Neural progenitor cell (in vitro differentiated cells): ENCODE measurements at regions not wholly inside any gene's neighbourhood (a gene's known extent, or its start where the extent isn't known, plus 50 kb on each side); places are given as distances from the start of the nearest gene placed in this dataset.

Experiments used
- DNase-seq: peaks from one replicate; pipeline ENCODE4 v3.0.0-alpha.2; 2016; ENCODE audit warnings: low spot score
- H2AFZ ChIP-seq: fragments of 200-600 bp; sonication (generic); replicated peaks from 2 replicates; pipeline ENCODE4 v1.6.1; 2016; ENCODE audit warnings: antibody characterized with exemption
- H3F3A ChIP-seq: fragments of 200-600 bp; sonication (generic); 2 replicates; pipeline ENCODE4 v1.6.1; 2016; ENCODE audit warnings: antibody characterized with exemption, low read depth
- H3K27ac ChIP-seq: fragments of 200-600 bp; sonication (generic); 2 replicates; pipeline ENCODE4 v1.5.1; 2016; ENCODE audit warnings: mild to moderate bottlenecking
- H3K27me3 ChIP-seq: fragments of 200-600 bp; sonication (generic); 2 replicates; pipeline ENCODE4 v1.6.1; 2016; ENCODE audit warnings: mild to moderate bottlenecking, moderate library complexity
- H3K36me3 ChIP-seq: fragments of 200-600 bp; sonication (generic); 2 replicates; pipeline ENCODE4 v1.5.1; 2016
- H3K4me1 ChIP-seq: fragments of 200-600 bp; sonication (generic); 2 replicates; pipeline ENCODE4 v1.6.1; 2016; ENCODE audit warnings: mixed run types
- H3K4me2 ChIP-seq: fragments of 200-600 bp; sonication (generic); 2 replicates; pipeline ENCODE4 v1.6.1; 2016
- H3K4me3 ChIP-seq: fragments of 200-600 bp; sonication (generic); 2 replicates; pipeline ENCODE4 v1.5.1; 2016
- H3K79me2 ChIP-seq: fragments of 200-600 bp; sonication (generic); 2 replicates; pipeline ENCODE4 v1.6.1; 2016; ENCODE audit warnings: low read depth
- H3K9ac ChIP-seq: fragments of 200-600 bp; sonication (generic); 2 replicates; pipeline ENCODE4 v1.6.1; 2016
- H3K9me3 ChIP-seq: fragments of 200-600 bp; sonication (generic); 2 replicates; pipeline ENCODE4 v1.5.1; 2016; ENCODE audit warnings: low read depth
- H4K20me1 ChIP-seq: fragments of 200-600 bp; sonication (generic); 2 replicates; pipeline ENCODE4 v1.6.1; 2016; ENCODE audit warnings: low read depth
- H3K27ac Mint-ChIP-seq: 3 replicates; pipeline ENCODE4 v1.8.0; 2021; ENCODE audit warnings: mixed read lengths
- H3K27me3 Mint-ChIP-seq: 2 replicates; pipeline ENCODE4 v1.8.0; 2022; ENCODE audit warnings: low read depth, mild to moderate bottlenecking, inconsistent platforms, moderate library complexity, mixed read lengths; ENCODE audit not compliant: insufficient read depth
- H3K36me3 Mint-ChIP-seq: 3 replicates; pipeline ENCODE4 v1.8.0; 2021; ENCODE audit warnings: mixed read lengths
- H3K4me1 Mint-ChIP-seq: 3 replicates; pipeline ENCODE4 v1.8.0; 2021; ENCODE audit warnings: mixed read lengths
- H3K4me3 Mint-ChIP-seq: 3 replicates; pipeline ENCODE4 v1.8.0; 2021; ENCODE audit warnings: mild to moderate bottlenecking, moderate library complexity, mixed read lengths
- H3K9me3 Mint-ChIP-seq: 3 replicates; pipeline ENCODE4 v1.8.0; 2020; ENCODE audit warnings: mixed read lengths
- CTCF ChIP-seq: fragments of 200-600 bp; sonication (generic); IDR thresholded peaks from 2 replicates; pipeline ENCODE4 v1.5.1; 2017; ENCODE audit warnings: antibody characterized with exemption, mild to moderate bottlenecking
- EZH2 ChIP-seq: fragments of 200-600 bp; sonication (generic); IDR thresholded peaks from 2 replicates; pipeline ENCODE4 v1.6.1; 2017; ENCODE audit warnings: antibody characterized with exemption, mild to moderate bottlenecking, moderate library complexity
- EZH2phosphoT487 ChIP-seq: fragments of 200-600 bp; sonication (generic); IDR thresholded peaks from 2 replicates; pipeline ENCODE4 v1.6.1; 2017; ENCODE audit warnings: antibody characterized with exemption

- no peak overlapping the region for H3K27ac ChIP-seq
- no peak for DNase-seq
- no peak overlapping the region for H3K4me3 Mint-ChIP-seq
- no peaks in the 10 kb centered on the region for H3K27me3 ChIP-seq
- no peaks in the 10 kb centered on the region for H3K4me1 ChIP-seq
- no peak overlapping the region for H2AFZ ChIP-seq
- no peaks in the 10 kb centered on the region for H3K9me3 ChIP-seq
- no peak overlapping the region for H3K4me2 ChIP-seq
- H3K36me3 Mint-ChIP-seq: no peaks in the 10 kb centered on the region
- no peaks in the 10 kb centered on the region for H3K79me2 ChIP-seq
- no peaks in the 10 kb centered on the region for H3F3A ChIP-seq
- no peaks in the 10 kb centered on the region for H3K9me3 Mint-ChIP-seq
- H3K9ac ChIP-seq: no peak overlapping the region
- H3K27me3 Mint-ChIP-seq: no peaks in the 10 kb centered on the region
- no peak overlapping the region for H3K27ac Mint-ChIP-seq
- no peaks in the 10 kb centered on the region for H3K4me1 Mint-ChIP-seq
- H4K20me1 ChIP-seq: no peaks in the 10 kb centered on the region
- no peaks in the 10 kb centered on the region for H3K36me3 ChIP-seq
- no peak for TF ChIP-seq EZH2phosphoT487
- TF ChIP-seq CTCF: no peak
- TF ChIP-seq EZH2: no peak
- H3K4me3 ChIP-seq: no peak overlapping the region
Observed at GRCh38 chr17:70810609-70811008, 641.3 kb downstream of the KCNJ2 start.

- no peak overlapping the region for H2AFZ ChIP-seq
- no peaks in the 10 kb centered on the region for H3K9me3 ChIP-seq
- TF ChIP-seq EZH2phosphoT487: no peak
- TF ChIP-seq CTCF: no peak
- no peak for TF ChIP-seq EZH2
- no peaks in the 10 kb centered on the region for H3K4me1 ChIP-seq
- no peak overlapping the region for H3K9ac ChIP-seq
- Mint-ChIP-seq H3K4me3 (no peak overlapping the region), H3K4me1 (no peaks in the 10 kb centered on the region), H3K9me3 (peaks cover 3% of the 10 kb centered on the region), H3K27ac (no peak overlapping the region), H3K36me3 (no peaks in the 10 kb centered on the region), H3K27me3 (no peaks in the 10 kb centered on the region)
- H3K27ac ChIP-seq: no peak overlapping the region
- H3K27me3 ChIP-seq: no peaks in the 10 kb centered on the region
- H4K20me1 ChIP-seq: no peaks in the 10 kb centered on the region
- no peak overlapping the region for H3K4me2 ChIP-seq
- no peaks in the 10 kb centered on the region for H3K36me3 ChIP-seq
- H3K79me2 ChIP-seq: no peaks in the 10 kb centered on the region
- H3F3A ChIP-seq: no peaks in the 10 kb centered on the region
- no peak overlapping the region for H3K4me3 ChIP-seq
- no peak for DNase-seq
Observed at GRCh38 chr17:70813355-70813930, 644.1 kb downstream of the KCNJ2 start.

GRCh38 chr17:70819183-70819582, 649.9 kb downstream of the KCNJ2 start:
- Histone ChIP-seq H3K36me3 (no peaks in the 10 kb centered on the region), H3K79me2 (no peaks in the 10 kb centered on the region), H3K4me2 (no peak overlapping the region), H3K4me3 (no peak overlapping the region), H3K4me1 (no peaks in the 10 kb centered on the region), H3K9me3 (no peaks in the 10 kb centered on the region), H3K27me3 (no peaks in the 10 kb centered on the region), H4K20me1 (no peaks in the 10 kb centered on the region), H3F3A (no peaks in the 10 kb centered on the region), H2AFZ (no peak overlapping the region), H3K9ac (no peak overlapping the region), H3K27ac (no peak overlapping the region)
- Mint-ChIP-seq H3K9me3 (peaks cover 11% of the 10 kb centered on the region), H3K4me3 (no peak overlapping the region), H3K36me3 (no peaks in the 10 kb centered on the region), H3K4me1 (no peaks in the 10 kb centered on the region), H3K27me3 (no peaks in the 10 kb centered on the region), H3K27ac (no peak overlapping the region)
- DNase-seq: no peak
- TF ChIP-seq EZH2phosphoT487: no peak
- no peak for TF ChIP-seq CTCF
- no peak for TF ChIP-seq EZH2
